SW 1271 (cell line): ENCODE measurements at regions not wholly inside any gene's neighbourhood (a gene's known extent, or its start where the extent isn't known, plus 50 kb on each side); places are given as distances from the start of the nearest gene placed in this dataset.

Source experiments
- DNase-seq, 2 experiments: peaks; one replicate each; lab custom pipeline; 2025; lab: John Stamatoyannopoulos, UW

DNA sequence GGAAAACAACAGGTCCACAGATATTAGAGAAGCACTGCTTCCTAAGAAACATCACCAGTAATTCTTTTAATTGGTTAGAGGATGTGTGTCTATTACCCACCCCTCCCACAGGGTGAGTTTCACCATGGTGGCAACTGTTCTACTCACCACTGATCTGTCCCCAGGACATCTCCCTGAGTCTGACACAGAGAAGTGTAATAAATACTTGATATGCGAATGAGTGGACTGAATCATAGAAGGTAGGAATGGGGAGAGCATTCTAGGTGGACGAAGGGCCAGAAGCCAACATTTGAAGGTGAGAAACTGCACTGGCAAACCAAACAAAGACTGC, 452.7 kb upstream of the PROK2 start:
- DNase-seq, result no peak

- DNase-seq, result no peak
Measured at GRCh38 chr3:72234391-72234790, 449.4 kb upstream of the PROK2 start.

DNA sequence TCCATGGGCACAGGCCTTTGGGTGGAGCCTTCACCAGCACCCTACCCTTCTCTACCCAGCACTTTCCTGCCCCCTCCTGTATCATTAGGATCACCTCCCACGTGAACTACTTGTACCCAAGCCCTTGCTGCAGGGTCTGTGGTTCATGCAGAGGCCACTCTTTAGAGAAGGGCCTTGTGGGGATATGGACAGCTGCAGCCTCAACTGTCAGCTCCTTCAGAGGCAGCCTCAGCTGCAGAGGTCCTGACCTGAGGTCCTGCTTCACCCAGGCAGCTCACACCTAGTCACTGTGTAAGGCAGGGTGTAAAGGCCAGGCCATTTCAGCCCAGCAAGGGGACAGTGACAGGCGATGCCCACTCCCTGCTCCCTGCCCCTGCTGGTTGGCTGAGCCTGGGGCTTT, 448.6 kb upstream of the PROK2 start:
- DNase-seq, result no peak

DNA sequence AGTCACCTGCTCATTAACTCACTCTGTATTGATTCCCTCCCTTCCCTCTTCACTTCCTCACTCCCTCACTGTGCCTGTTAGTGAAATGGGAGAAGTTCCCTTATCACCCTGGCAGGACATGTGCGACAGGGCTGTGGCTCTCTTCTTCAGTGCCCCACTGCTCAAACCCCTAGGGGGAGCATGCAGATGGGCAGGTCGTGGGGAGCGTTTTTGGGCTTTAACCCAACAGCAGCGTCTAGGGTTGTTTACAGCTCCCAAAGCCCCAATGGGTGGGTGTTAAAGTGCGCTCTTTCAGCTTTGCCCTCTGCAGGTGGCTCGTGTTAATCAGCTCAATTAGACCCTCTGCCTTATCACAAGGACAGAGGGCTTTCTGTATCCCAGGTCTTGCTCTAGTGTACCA, 447.8 kb upstream of the PROK2 start:
- no peak for DNase-seq

GRCh38 chr3:72232331-72232730, 447.4 kb upstream of the PROK2 start:
- no peak for DNase-seq

DNA sequence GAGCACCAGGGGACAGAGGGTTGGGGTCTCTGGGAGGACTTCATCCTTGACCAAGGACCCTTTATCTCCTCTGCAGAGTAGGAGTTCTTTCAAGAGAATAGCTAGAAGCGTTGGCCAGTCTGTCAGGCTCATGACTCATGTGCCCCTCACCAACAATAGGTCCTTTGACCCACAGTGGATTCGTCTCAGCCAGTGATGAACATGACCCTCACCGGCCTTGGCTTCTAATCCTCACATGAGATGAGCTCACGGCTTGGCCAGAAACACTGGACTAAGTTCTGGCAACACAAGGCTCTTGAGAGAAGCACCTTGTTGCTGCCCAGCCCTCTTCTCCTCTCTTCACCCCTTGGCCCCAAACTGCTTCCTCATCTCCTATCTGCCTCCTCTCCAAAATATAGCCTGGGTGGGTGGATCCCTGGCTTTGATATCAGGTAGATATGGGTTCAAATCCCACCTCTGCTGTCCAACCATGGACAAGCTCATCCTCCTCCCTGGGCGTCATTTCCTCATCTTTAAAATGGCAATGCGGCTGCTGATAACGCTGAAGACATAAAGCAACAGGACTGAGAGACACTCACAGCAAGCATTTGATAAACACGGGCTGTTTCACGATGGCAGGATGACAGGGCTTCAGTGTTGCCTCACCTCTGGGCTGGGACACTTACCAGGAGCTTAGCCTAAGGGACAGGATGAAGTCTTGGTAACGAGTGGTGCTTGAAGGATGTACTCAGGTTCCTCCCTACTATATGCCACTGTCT, 446.7 kb upstream of the PROK2 start:
- DNase-seq, result no peak

- DNase-seq, result no peak
Measured at GRCh38 chr3:72230774-72231379, 445.9 kb upstream of the PROK2 start.

DNA sequence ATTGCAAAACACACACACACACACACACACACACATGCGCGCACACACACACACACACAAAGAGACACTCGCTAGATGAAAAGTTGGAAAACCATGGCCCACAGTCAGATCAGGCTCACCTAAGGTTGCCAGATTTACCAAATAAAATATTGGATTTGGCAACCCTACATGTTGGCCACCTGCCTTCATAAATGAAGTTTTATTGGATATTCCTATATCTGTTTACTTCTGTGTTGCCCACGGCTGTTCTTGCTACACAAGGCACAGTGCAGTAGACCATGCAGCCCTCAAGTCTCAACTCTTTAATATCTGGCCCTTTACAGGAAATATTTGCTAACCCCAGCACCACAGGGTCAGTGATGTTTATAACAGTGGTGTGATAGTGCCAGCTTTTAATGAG, 445.0 kb upstream of the PROK2 start:
- DNase-seq, result no peak

GRCh38 chr3:72227486-72228070, 442.6 kb upstream of the PROK2 start:
- DNase-seq, result no peak

DNA sequence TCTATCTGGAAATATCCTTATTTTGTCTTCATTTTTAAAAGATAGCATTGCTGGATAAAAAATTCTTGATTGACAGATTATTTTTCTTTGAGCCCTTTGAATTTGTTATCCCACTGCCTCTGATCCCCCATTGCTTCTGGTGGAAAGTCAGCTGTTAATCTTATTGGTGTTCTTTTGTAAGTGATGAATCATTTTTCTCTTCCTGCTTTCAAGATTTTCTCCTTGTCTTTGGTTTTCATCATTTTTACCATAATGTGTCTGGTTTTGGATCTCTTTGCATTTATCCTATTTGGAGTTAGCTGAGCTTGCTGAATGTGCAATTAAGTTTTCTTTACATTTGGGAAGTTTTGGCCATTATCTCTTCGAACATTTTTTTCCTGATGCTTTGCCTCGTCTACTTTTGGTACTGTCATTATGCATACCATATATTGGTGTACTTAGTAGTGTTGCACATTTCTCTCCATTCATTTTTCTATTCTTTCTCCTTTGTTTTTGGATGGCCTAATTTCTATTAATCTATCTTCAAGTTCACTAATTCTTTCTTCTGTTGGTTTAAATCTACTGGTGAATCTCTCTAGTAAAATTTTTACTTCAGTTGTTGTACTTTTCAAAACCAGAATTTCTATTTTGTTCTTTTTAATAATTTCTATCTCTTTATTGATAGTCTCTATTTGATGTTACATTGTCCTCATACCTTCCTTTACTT, 440.0 kb upstream of the PROK2 start:
- no peak for DNase-seq

DNA sequence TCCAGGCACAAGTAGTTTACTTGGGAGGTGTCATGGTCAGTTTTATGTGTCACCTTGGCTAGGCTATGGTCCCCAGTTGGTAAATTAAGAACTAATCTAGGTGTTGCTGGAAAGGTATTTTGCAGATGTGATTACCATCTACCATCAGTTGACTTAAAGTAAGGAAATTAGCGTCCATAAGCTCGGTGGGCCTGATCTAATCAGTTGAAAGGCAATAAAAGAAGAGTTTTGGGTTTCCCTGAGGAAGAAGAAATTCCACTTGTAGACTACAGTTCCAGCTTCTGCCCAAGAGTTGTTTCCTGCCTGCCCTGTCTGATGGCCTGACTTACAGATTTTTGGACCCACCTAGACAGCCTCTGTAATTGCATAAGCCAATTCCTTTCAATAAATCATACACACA, 438.7 kb upstream of the PROK2 start:
- DNase-seq, result no peak

- DNase-seq, result no peak
Measured at GRCh38 chr3:72223116-72223515, 438.2 kb upstream of the PROK2 start.

DNA sequence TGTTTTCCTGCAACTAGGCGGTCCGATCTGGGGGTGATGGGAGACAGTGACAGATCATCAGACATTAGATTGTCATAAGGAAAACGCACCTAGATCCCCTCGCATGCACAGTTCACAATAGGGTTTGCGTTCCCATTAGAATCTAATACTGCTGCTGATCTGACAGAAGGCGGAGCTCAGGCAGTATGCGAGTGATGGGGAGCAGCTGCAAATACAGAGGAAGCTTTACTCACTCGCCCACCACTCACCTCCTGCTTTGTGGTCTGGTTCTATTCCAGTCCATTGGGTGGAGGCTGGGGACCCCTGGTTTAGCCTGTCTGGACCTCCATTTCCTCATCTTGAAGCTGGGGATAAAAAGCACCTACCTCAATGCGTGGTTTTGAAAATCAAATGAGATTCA, 437.5 kb upstream of the PROK2 start:
- no peak for DNase-seq

DNA sequence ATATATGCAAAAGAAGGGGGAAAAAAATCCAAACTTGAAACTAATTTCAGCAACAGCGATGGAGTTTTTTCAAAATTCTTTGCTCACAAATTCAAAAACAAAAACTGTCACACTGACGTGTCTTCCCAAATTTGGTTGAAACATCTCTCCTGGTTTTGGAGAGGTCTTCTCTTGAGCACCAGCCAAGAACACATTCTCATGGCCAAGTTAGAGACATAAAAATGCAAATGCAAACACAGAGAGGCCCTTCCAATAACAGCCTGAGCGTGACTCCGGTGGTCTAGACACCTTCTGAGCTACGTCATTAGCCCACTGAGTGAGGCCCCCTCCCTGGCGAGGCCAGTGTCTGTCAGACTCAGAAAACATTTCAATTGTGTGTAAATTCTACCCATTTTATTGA, 436.0 kb upstream of the PROK2 start:
- DNase-seq, result no peak

- DNase-seq, result no peak
Measured at GRCh38 chr3:72219752-72220151, 434.8 kb upstream of the PROK2 start.

- no peak for DNase-seq
Measured at GRCh38 chr3:72217570-72217969, 432.6 kb upstream of the PROK2 start.

DNA sequence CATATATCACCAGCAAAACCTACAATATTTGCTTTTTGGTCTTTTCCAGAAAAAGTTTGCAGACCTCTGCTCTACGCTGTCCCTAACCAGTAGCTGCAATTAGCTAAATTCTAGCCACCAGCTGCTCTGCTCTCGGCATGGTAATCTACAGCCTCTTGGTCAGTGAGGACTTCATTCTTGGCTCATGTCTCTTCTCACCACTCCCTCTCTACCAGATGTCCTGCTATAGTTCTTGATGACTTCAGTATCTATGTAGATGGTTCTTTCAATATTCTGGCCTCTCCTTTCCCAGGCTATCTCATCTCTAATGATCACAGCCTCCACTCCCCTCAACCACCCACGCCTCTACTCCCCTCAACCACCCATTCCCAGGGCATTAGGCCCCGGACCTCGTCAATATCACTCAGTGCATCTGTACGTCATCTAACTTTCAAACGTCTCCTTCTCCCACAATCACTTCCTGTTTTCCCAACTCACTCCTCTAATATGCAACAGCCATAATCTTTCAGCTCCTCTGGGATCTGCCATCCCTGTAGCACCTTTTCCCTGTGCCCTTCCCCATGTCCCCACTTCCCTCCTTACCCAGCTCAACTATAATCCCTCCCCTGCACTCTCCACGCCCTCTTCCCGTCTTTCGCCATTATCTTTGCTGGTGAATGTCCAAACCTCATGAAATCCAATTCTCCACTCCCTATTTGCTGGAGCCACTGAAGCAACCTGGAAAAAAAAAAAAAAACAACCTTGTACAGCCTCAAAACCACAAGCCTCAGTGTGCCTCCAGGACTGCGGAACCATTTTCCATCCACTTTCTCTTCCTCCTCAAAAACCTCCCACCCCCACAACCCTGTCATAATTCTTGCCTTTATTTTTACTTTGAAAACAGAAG, 429.4 kb upstream of the PROK2 start:
- DNase-seq, result no peak

- DNase-seq, result no peak
Measured at GRCh38 chr3:72213296-72214065, 428.5 kb upstream of the PROK2 start.

GRCh38 chr3:72212396-72212795, 427.4 kb upstream of the PROK2 start:
- no peak for DNase-seq

DNA sequence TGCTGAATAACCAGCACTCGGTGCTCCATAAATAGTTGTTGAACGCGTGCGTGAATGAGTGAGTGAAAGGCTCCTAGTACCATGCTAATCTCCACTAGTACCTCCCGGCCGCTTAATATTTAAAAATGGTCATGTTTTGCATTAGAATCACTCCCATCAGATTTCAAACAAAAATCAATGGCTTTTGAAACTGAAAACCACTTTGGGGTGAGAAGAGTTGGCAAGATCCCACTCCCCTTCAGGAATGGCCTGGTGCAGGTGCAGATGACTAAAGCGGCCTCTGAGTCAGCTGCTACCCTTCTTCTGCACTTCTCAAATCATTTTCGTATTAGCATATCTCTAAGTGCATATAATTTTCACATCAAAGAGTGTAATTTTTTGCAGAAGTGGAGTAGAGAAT, 425.3 kb upstream of the PROK2 start:
- DNase-seq, result no peak

GRCh38 chr3:72205297-72205826, 420.4 kb upstream of the PROK2 start:
- DNase-seq, result no peak
